HL-60 (cell line): ENCODE measurements at regions not wholly inside any gene's neighbourhood (a gene's known extent, or its start where the extent isn't known, plus 50 kb on each side); places are given as distances from the start of the nearest gene placed in this dataset.
"Not testable (repeated sequence)": the region's sequence is repeated elsewhere in the genome, so short reads cannot be mapped to it uniquely, and the experiment has no call there.

Experiments
- DNase-seq, 2 experiments: peaks; one replicate each; pipeline ENCODE4 v3.0.0-alpha.2; 2010 to 2020; ENCODE audit warnings: low read depth in 1 of 2, low spot score in 1 of 2
- H3K27ac ChIP-seq: fragments of 250-450 bp; sonication (Bioruptor Pico); replicated peaks from 2 replicates; pipeline ENCODE4 v1.5.1; 2020; ENCODE audit warnings: mild to moderate bottlenecking, moderate library complexity
- H3K27me3 ChIP-seq: fragments of 250-450 bp; sonication (Bioruptor Pico); 2 replicates; pipeline ENCODE4 v1.5.1; 2021; ENCODE audit warnings: mild to moderate bottlenecking, moderate library complexity; ENCODE audit not compliant: insufficient read depth, poor library complexity, severe bottlenecking
- H3K4me3 ChIP-seq: replicated peaks from 2 replicates; pipeline ENCODE4 v1.5.1; 2011; ENCODE audit warnings: mild to moderate bottlenecking, control low read depth, low read length; ENCODE audit not compliant: insufficient read depth
- CTCF ChIP-seq: IDR thresholded peaks from one replicate; pipeline ENCODE4 v1.5.1; 2011; ENCODE audit warnings: low read length, control low read depth, inconsistent platforms; ENCODE audit not compliant: insufficient read depth
- GABPA ChIP-seq: IDR thresholded peaks from 2 replicates; pipeline ENCODE4 v1.6.1; 2012; ENCODE audit warnings: low read depth
- POLR2AphosphoS5 ChIP-seq: IDR thresholded peaks from 2 replicates; pipeline ENCODE4 v1.6.1; 2012; ENCODE audit warnings: low read depth
- REST ChIP-seq: IDR thresholded peaks from 2 replicates; pipeline ENCODE4 v1.6.1; 2012; ENCODE audit warnings: low read depth; ENCODE audit not compliant: insufficient replicate concordance
- SPI1 ChIP-seq: IDR thresholded peaks from 2 replicates; pipeline ENCODE4 v1.6.1; 2012; ENCODE audit warnings: low read depth, mild to moderate bottlenecking, borderline replicate concordance

GRCh38 chr5:87732875-87733768, 320.4 kb upstream of the CCNH start:
- no peak overlapping the region for H3K4me3 ChIP-seq
- H3K27me3 ChIP-seq: no peaks in the 10 kb centered on the region
- H3K27ac ChIP-seq: no peak overlapping the region
- no peak for TF ChIP-seq SPI1
- no peak for TF ChIP-seq GABPA
- TF ChIP-seq CTCF: no peak
- no peak for TF ChIP-seq REST
- TF ChIP-seq POLR2AphosphoS5: no peak
- no peak for DNase-seq

DNA sequence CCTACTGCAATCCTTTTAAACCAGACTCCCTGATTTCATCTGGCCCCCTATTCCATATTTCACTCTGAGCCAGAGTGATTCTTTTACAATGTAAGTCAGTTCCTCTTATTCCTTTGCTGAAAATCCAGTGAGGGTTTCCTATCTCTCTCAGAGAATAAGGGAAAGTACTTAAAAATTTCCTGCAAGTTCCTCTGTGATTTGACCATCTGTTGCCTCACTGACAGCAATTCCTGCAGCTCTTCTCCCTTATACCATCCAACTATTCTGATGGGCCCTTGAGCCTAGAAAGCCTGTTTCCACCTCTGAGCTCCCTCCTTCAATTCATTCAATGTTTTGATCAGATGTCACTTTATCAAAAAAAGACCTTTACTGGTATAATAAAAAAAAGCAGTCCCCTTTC, 317.1 kb upstream of the CCNH start:
- DNase-seq: no peak
- Histone ChIP-seq H3K27me3 (no peaks in the 10 kb centered on the region), H3K27ac (no peak overlapping the region), H3K4me3 (no peak overlapping the region)
- no peak for TF ChIP-seq POLR2AphosphoS5
- no peak for TF ChIP-seq GABPA
- TF ChIP-seq CTCF: no peak
- no peak for TF ChIP-seq SPI1
- no peak for TF ChIP-seq REST

DNA sequence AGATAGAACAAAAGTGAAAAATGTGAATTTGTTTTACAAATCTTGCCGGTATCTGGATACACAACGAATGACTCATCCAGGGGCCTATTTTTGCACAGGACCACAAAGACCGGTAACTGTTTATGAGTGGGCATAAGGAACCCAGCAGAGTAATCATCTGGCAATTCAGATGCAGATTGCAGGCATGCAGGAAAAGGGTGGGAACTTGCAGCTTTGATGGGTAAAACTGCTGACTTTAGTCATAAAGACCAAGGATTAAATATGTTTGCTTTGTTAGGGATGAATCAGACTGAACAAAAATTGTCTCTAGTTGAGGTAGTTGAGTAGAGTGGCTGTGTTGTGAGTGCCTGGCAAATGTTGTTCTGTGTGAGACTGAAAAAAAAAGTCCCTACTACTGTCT, 309.6 kb upstream of the CCNH start:
- no peak for TF ChIP-seq SPI1
- TF ChIP-seq CTCF: no peak
- no peak for TF ChIP-seq REST
- TF ChIP-seq POLR2AphosphoS5: no peak
- no peak for TF ChIP-seq GABPA
- no peak overlapping the region for H3K27ac ChIP-seq
- DNase-seq: no peak
- H3K27me3 ChIP-seq: no peaks in the 10 kb centered on the region
- no peak overlapping the region for H3K4me3 ChIP-seq

GRCh38 chr5:87718224-87718925, 305.6 kb upstream of the CCNH start:
- not testable (repeated sequence) for H3K27ac ChIP-seq, DNase-seq, H3K27me3 ChIP-seq, H3K4me3 ChIP-seq
